ENCODE measurements at regions not wholly inside any gene's neighbourhood (a gene's known extent, or its start where the extent isn't known, plus 50 kb on each side); places are given as distances from the start of the nearest gene placed in this dataset.

- TF ChIP-seq CTCF (IDR thresholded peaks at IDR 0.05; ENCODE audit: insufficient read depth, low read length) (no peak), GABPA (IDR thresholded peaks at IDR 0.05; ENCODE audit: low read depth) (no peak)
Measured at GRCh38 chr13:84686973-84687372, 804.7 kb upstream of the SLITRK1 start.
